ENCODE measurements at regions not wholly inside any gene's neighbourhood (a gene's known extent, or its start where the extent isn't known, plus 50 kb on each side); places are given as distances from the start of the nearest gene placed in this dataset.

DNA sequence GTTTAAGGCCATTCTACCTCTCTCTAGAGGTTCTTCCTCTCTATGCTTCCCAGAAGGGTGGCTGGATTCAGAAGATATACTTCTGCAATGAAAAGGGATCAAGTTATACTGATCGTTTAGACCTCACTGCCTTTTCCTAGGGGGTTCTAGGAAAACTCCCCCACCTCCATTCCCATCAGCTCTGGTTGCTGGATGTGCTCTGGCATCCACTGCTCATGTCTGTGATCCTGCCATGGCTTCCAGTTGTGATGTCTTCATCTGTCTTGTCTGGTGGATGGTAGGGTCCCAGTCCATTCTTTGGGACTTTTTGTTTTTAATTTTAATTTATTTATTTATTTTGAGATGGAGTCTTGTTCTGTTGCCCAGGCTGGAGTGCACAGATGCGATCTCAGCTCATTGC, 118.4 kb downstream of the BTBD3 start:
- Histone ChIP-seq H3F3A (ENCODE audit: low read length, unreplicated experiment) (no peaks in the 10 kb centered on the region), H3K27ac (ENCODE audit: low read length) (no peak overlapping the region), H3K9me3 (ENCODE audit: low read length) (no peaks in the 10 kb centered on the region), H2AFZ (ENCODE audit: low read length) (no peak overlapping the region), H3K9ac (ENCODE audit: low read length) (no peak overlapping the region), H3K4me1 (ENCODE audit: insufficient read depth, low read length) (no peaks in the 10 kb centered on the region), H3K79me2 (ENCODE audit: low read length) (no peaks in the 10 kb centered on the region), H3K9me2 (replicated peaks; ENCODE audit: low read length) (no peaks in the 10 kb centered on the region), H3K36me3 (ENCODE audit: low read depth, low read length) (no peaks in the 10 kb centered on the region), H3K4me2 (ENCODE audit: low read length) (no peak overlapping the region), H4K20me1 (ENCODE audit: low read length) (no peaks in the 10 kb centered on the region), H3K4me3 (ENCODE audit: low read length) (no peak overlapping the region), H3K27me3 (ENCODE audit: low read length) (peaks cover 57% of the 10 kb centered on the region)
- BruUV-seq (replicated peaks), result no TSS peak
- CTCF ChIA-PET, result no interaction called here
- DNase-seq (no peak), ATAC-seq (no peak)
- intact Hi-C loops (cut with micrococcal nuclease), result no loop called here
- TF ChIP-seq, protein P1, sequence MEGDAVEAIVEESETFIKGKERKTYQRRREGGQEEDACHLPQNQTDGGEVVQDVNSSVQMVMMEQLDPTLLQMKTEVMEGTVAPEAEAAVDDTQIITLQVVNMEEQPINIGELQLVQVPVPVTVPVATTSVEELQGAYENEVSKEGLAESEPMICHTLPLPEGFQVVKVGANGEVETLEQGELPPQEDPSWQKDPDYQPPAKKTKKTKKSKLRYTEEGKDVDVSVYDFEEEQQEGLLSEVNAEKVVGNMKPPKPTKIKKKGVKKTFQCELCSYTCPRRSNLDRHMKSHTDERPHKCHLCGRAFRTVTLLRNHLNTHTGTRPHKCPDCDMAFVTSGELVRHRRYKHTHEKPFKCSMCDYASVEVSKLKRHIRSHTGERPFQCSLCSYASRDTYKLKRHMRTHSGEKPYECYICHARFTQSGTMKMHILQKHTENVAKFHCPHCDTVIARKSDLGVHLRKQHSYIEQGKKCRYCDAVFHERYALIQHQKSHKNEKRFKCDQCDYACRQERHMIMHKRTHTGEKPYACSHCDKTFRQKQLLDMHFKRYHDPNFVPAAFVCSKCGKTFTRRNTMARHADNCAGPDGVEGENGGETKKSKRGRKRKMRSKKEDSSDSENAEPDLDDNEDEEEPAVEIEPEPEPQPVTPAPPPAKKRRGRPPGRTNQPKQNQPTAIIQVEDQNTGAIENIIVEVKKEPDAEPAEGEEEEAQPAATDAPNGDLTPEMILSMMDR (conservative IDR thresholded peaks at IDR 0.05; ENCODE audit: low read depth, low read length), result no peak
- TF ChIP-seq EZH2 (IDR thresholded peaks at IDR 0.05; ENCODE audit: low read length, unreplicated experiment), result no peak
- no peak for TF ChIP-seq EZH2phosphoT487 (IDR thresholded peaks at IDR 0.05; ENCODE audit: borderline replicate concordance, low read length)
- POLR2A ChIA-PET (ENCODE audit: unreplicated experiment), result no interaction called here

DNA sequence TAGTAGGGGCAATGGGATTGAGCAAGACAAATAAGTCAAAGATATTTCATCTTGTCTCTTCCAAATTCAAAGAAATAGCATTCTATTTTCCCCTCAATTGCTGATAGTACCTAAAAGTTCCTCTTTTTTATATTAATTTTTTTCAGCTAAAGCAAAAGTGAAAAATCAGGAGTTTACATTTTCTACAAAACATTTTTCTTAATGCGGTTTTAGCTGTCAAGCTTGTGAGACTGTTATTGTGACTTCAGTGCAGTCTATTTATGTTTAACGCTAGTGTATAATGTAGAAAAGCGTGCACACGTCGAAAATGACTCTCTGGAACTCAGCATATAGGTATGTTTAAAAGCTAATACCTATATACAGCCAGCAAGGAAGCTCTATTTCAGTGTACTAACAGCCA, 119.8 kb downstream of the BTBD3 start:
- TF ChIP-seq EZH2phosphoT487 (IDR thresholded peaks at IDR 0.05; ENCODE audit: borderline replicate concordance, low read length), result no peak
- Histone ChIP-seq H3K36me3 (ENCODE audit: low read depth, low read length) (no peaks in the 10 kb centered on the region), H3K9me2 (replicated peaks; ENCODE audit: low read length) (no peaks in the 10 kb centered on the region), H3K4me1 (ENCODE audit: insufficient read depth, low read length) (no peaks in the 10 kb centered on the region), H3K4me3 (ENCODE audit: low read length) (no peak overlapping the region), H3K27ac (ENCODE audit: low read length) (no peak overlapping the region), H3K27me3 (ENCODE audit: low read length) (peaks cover 48% of the 10 kb centered on the region), H2AFZ (ENCODE audit: low read length) (no peak overlapping the region; the same call in 1 of the 2 replicates), H3K79me2 (ENCODE audit: low read length) (no peaks in the 10 kb centered on the region), H3K4me2 (ENCODE audit: low read length) (no peak overlapping the region), H3K9me3 (ENCODE audit: low read length) (no peaks in the 10 kb centered on the region), H3F3A (ENCODE audit: low read length, unreplicated experiment) (no peaks in the 10 kb centered on the region), H4K20me1 (ENCODE audit: low read length) (no peaks in the 10 kb centered on the region), H3K9ac (ENCODE audit: low read length) (no peak overlapping the region)
- no TSS peak for BruUV-seq (replicated peaks)
- DNase-seq (no peak), ATAC-seq (no peak)
- ChIA-PET CTCF (no interaction called here), POLR2A (ENCODE audit: unreplicated experiment) (no interaction called here)
- intact Hi-C loops (cut with micrococcal nuclease), result no loop called here

DNA sequence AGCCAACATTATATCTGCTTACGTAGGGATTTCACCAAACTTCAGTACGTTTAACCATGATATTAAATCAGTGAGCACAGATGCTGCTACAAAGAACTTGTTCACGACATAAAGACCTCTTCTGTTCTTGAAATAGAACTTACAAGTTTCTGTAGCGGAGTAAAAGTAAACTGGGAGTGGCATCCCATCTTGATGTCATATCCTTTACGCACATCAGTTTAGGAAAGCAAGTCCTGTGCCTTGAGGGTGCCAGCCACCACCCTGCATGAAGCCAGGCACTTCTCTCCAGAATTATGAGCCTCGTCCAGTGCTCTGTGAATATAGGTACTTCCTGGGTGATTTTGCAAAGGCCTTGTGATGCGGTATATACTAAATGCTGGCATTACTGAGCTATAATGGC, 122.6 kb downstream of the BTBD3 start:
- ChIA-PET POLR2A (ENCODE audit: unreplicated experiment) (interaction anchor here (0.6 kb wide), 1 partner anchor 340 kb away, joined by 3 read pairs; no protein-coding TSS in a partner anchor), CTCF (no interaction called here)
- H2AFZ ChIP-seq (ENCODE audit: low read length), result no peak overlapping the region
- DNase-seq (no peak), ATAC-seq (no peak)
- intact Hi-C loops (cut with micrococcal nuclease), result no loop called here
- BruUV-seq (replicated peaks), result no TSS peak
- no peaks in the 10 kb centered on the region for H3K9me2 ChIP-seq (replicated peaks; ENCODE audit: low read length)
- H3F3A ChIP-seq (ENCODE audit: low read length, unreplicated experiment), result no peaks in the 10 kb centered on the region
- H3K9ac ChIP-seq (ENCODE audit: low read length), result no peak overlapping the region
- no peaks in the 10 kb centered on the region for H3K36me3 ChIP-seq (ENCODE audit: low read depth, low read length)
- no peaks in the 10 kb centered on the region for H3K9me3 ChIP-seq (ENCODE audit: low read length)
- no peaks in the 10 kb centered on the region for H4K20me1 ChIP-seq (ENCODE audit: low read length)
- TF ChIP-seq EZH2phosphoT487 (IDR thresholded peaks at IDR 0.05; ENCODE audit: borderline replicate concordance, low read length), result no peak
- TF ChIP-seq, protein P1 (conservative IDR thresholded peaks at IDR 0.05; ENCODE audit: low read depth, low read length), result no peak
- TF ChIP-seq EZH2 (IDR thresholded peaks at IDR 0.05; ENCODE audit: low read length, unreplicated experiment), result no peak
- no peaks in the 10 kb centered on the region for H3K4me1 ChIP-seq (ENCODE audit: insufficient read depth, low read length)
- no peak overlapping the region for H3K4me3 ChIP-seq (ENCODE audit: low read length)
- H3K4me2 ChIP-seq (ENCODE audit: low read length), result 0 out of 2 replicates have a peak overlapping the region, but pooled peaks have one; percentile 3
- no peaks in the 10 kb centered on the region for H3K79me2 ChIP-seq (ENCODE audit: low read length)
- no peak overlapping the region for H3K27ac ChIP-seq (ENCODE audit: low read length)
- peaks cover 26% of the 10 kb centered on the region for H3K27me3 ChIP-seq (ENCODE audit: low read length)

Measured in PC-3 (cell line).